Activated CD8-positive, alpha-beta T cell treated with anti-CD3 and anti-CD28 coated beads for 36 hours (primary cell): ENCODE measurements at regions not wholly inside any gene's neighbourhood (a gene's known extent, or its start where the extent isn't known, plus 50 kb on each side); places are given as distances from the start of the nearest gene placed in this dataset.
"Not testable (repeated sequence)": the region's sequence is repeated elsewhere in the genome, so short reads cannot be mapped to it uniquely, and the experiment has no call there.

Experiments used
- ATAC-seq: fragments of 200-7000 bp; cut with Tn5 transposase; one replicate; pipeline ENCODE4 v1.10.0; 2021; ENCODE audit warnings: mild to moderate bottlenecking, moderate library complexity
- CTCF ChIA-PET: fragments of 350-600 bp; sonication (Branson Sonifier 250); formaldehyde crosslinking; loops from one replicate; lab custom pipeline; 2021; ENCODE audit warnings: antibody characterized with exemption; lab: Charles Lee
- POLR2A ChIA-PET: fragments of 350-600 bp; sonication (Branson Sonifier 250); formaldehyde crosslinking; loops from one replicate; lab custom pipeline; 2021; ENCODE audit warnings: antibody characterized with exemption; lab: Charles Lee
- DNase-seq: peaks from one replicate; pipeline ENCODE4 v3.0.0-alpha.2; 2020
- H3K27ac Mint-ChIP-seq: one replicate; pipeline ENCODE4 v1.8.0; 2021; ENCODE audit warnings: mild to moderate bottlenecking, mixed read lengths
- H3K27me3 Mint-ChIP-seq: one replicate; pipeline ENCODE4 v1.8.0; 2021; ENCODE audit warnings: mixed read lengths
- H3K36me3 Mint-ChIP-seq: one replicate; pipeline ENCODE4 v1.8.0; 2021; ENCODE audit warnings: low read depth, mixed read lengths
- H3K4me1 Mint-ChIP-seq: one replicate; pipeline ENCODE4 v1.8.0; 2021; ENCODE audit warnings: low read depth, mixed read lengths
- H3K4me3 Mint-ChIP-seq: one replicate; pipeline ENCODE4 v1.8.0; 2021; ENCODE audit warnings: mild to moderate bottlenecking, moderate library complexity, mixed read lengths
- H3K9me3 Mint-ChIP-seq: one replicate; pipeline ENCODE4 v1.8.0; 2021; ENCODE audit warnings: mixed read lengths
- intact Hi-C: fragments of 100-400 bp; cut with micrococcal nuclease; formaldehyde crosslinking; loops from one replicate; pipeline ENCODE4 v1.10.0; 2022
- TF ChIP-seq, protein P1 (sequence below): fragments of 200-600 bp; IDR thresholded peaks from one replicate; pipeline ENCODE4 v1.8.0; 2022; ENCODE audit warnings: antibody characterized with exemption, mild to moderate bottlenecking

- Mint-ChIP-seq H3K27me3 (no peaks in the 10 kb centered on the region), H3K27ac (no peak overlapping the region), H3K4me3 (no peak overlapping the region), H3K9me3 (no peaks in the 10 kb centered on the region), H3K36me3 (no peaks in the 10 kb centered on the region), H3K4me1 (no peaks in the 10 kb centered on the region)
- CTCF ChIA-PET, result no interaction called here
- POLR2A ChIA-PET, result no interaction called here
- DNase-seq (no peak), ATAC-seq (no peak)
- intact Hi-C loops, result no loop called here
- TF ChIP-seq, protein P1, sequence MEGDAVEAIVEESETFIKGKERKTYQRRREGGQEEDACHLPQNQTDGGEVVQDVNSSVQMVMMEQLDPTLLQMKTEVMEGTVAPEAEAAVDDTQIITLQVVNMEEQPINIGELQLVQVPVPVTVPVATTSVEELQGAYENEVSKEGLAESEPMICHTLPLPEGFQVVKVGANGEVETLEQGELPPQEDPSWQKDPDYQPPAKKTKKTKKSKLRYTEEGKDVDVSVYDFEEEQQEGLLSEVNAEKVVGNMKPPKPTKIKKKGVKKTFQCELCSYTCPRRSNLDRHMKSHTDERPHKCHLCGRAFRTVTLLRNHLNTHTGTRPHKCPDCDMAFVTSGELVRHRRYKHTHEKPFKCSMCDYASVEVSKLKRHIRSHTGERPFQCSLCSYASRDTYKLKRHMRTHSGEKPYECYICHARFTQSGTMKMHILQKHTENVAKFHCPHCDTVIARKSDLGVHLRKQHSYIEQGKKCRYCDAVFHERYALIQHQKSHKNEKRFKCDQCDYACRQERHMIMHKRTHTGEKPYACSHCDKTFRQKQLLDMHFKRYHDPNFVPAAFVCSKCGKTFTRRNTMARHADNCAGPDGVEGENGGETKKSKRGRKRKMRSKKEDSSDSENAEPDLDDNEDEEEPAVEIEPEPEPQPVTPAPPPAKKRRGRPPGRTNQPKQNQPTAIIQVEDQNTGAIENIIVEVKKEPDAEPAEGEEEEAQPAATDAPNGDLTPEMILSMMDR, result no peak
Measured at GRCh38 chr4:119977076-119977940, 89.3 kb downstream of the MAD2L1 start.

- DNase-seq (no peak), ATAC-seq (no peak)
- no peaks in the 10 kb centered on the region for H3K9me3 Mint-ChIP-seq
- POLR2A ChIA-PET, result no interaction called here
- H3K27me3 Mint-ChIP-seq, result peaks cover 2% of the 10 kb centered on the region
- TF ChIP-seq, protein P1, result no peak
- H3K27ac Mint-ChIP-seq, result no peak overlapping the region
- H3K36me3 Mint-ChIP-seq, result no peaks in the 10 kb centered on the region
- intact Hi-C loops, result no loop called here
- CTCF ChIA-PET, result no interaction called here
- H3K4me1 Mint-ChIP-seq, result no peaks in the 10 kb centered on the region
- no peak overlapping the region for H3K4me3 Mint-ChIP-seq
Measured at GRCh38 chr4:119971431-119972084, 95.1 kb downstream of the MAD2L1 start.

GRCh38 chr4:119962631-119963030 is 104.0 kb downstream of the MAD2L1 start:
- ChIA-PET CTCF (no interaction called here), POLR2A (no interaction called here)
- Mint-ChIP-seq H3K4me3 (no peak overlapping the region), H3K27ac (no peak overlapping the region), H3K27me3 (peaks cover 2% of the 10 kb centered on the region), H3K9me3 (no peaks in the 10 kb centered on the region), H3K36me3 (no peaks in the 10 kb centered on the region), H3K4me1 (no peaks in the 10 kb centered on the region)
- TF ChIP-seq, protein P1, result no peak
- ATAC-seq (no peak), DNase-seq (no peak)
- intact Hi-C loops, result no loop called here

GRCh38 chr4:119958983-119959382 is 107.7 kb downstream of the MAD2L1 start:
- ATAC-seq (no peak), DNase-seq (no peak)
- H3K36me3 Mint-ChIP-seq, result no peaks in the 10 kb centered on the region
- H3K27ac Mint-ChIP-seq, result no peak overlapping the region
- POLR2A ChIA-PET, result no interaction called here
- peaks cover 2% of the 10 kb centered on the region for H3K27me3 Mint-ChIP-seq
- intact Hi-C loops, result no loop called here
- no peak overlapping the region for H3K4me3 Mint-ChIP-seq
- peaks cover 6% of the 10 kb centered on the region for H3K9me3 Mint-ChIP-seq
- CTCF ChIA-PET, result no interaction called here
- H3K4me1 Mint-ChIP-seq, result no peaks in the 10 kb centered on the region
- TF ChIP-seq, protein P1, result no peak

DNA sequence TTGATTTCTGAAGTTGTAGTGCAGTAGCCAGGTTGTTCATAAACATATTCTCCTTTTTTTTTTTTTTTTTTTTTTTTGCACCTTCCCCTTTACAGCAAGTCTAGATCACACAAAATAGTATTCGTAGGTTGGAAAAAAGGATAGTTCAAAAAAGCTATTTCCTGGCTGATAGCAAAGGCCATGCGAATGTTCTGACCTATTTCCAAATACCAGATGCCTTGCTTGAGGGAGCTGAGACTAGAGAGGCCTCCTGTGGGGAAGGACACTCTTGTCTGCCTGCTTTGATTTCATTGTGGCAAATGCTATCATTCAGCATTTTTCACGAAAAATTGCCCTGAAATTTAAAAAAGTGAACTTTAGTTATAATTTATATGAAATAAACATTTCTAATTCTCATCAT is 111.4 kb downstream of the MAD2L1 start:
- ATAC-seq (no peak), DNase-seq (no peak)
- ChIA-PET CTCF (no interaction called here), POLR2A (no interaction called here)
- Mint-ChIP-seq H3K36me3 (no peaks in the 10 kb centered on the region), H3K4me1 (no peaks in the 10 kb centered on the region), H3K27ac (no peak overlapping the region), H3K27me3 (no peaks in the 10 kb centered on the region), H3K4me3 (no peak overlapping the region), H3K9me3 (peaks cover 6% of the 10 kb centered on the region)
- TF ChIP-seq, protein P1, result no peak
- intact Hi-C loops, result no loop called here

DNA sequence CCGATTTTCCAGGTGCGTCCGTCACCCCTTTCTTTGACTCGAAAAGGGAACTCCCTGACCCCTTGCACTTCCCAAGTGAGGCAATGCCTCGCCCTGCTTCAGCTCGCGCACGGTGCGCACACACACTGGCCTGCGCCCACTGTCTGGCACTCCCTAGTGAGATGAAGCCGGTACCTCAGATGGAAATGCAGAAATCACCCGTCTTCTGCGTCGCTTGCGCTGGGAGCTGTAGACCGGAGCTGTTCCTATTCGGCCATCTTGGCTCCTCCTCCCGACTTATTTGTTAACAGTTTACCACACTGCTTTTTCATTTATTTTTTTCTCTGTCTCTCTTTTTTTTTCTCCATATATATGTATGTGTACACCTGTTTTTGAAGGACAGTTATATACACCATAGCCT is 112.2 kb downstream of the MAD2L1 start:
- intact Hi-C loops, POLR2A ChIA-PET, ATAC-seq: not testable (repeated sequence)

More for the DNA sequence above, 112.2 kb downstream of the MAD2L1 start:
- H3K27me3 Mint-ChIP-seq, H3K4me1 Mint-ChIP-seq, H3K36me3 Mint-ChIP-seq, H3K27ac Mint-ChIP-seq, H3K4me3 Mint-ChIP-seq, CTCF ChIA-PET, H3K9me3 Mint-ChIP-seq, DNase-seq: not testable (repeated sequence)
